H1 (cell line): ENCODE measurements at regions not wholly inside any gene's neighbourhood (a gene's known extent, or its start where the extent isn't known, plus 50 kb on each side); places are given as distances from the start of the nearest gene placed in this dataset.

Source experiments
- ATF3 ChIP-seq: IDR thresholded peaks from 2 replicates; pipeline ENCODE4 v1.6.1; 2011; ENCODE audit warnings: low read depth, mild to moderate bottlenecking, low read length; ENCODE audit not compliant: insufficient read depth
- CHD2 ChIP-seq: IDR thresholded peaks from 2 replicates; pipeline ENCODE4 v1.6.1; 2012; ENCODE audit warnings: low read length, improper control_type of control experiment
- CHD7 ChIP-seq: fragments of 300-600 bp; sonication (generic); IDR thresholded peaks from 2 replicates; pipeline ENCODE4 v1.7.1; 2012; ENCODE audit warnings: low read length, moderate library complexity, mild to moderate bottlenecking, inconsistent platforms; ENCODE audit not compliant: insufficient replicate concordance
- RBBP5 ChIP-seq: IDR thresholded peaks from 2 replicates; pipeline ENCODE4 v1.7.1; 2012; ENCODE audit warnings: low read depth, mild to moderate bottlenecking, inconsistent platforms, low read length, moderate library complexity, borderline replicate concordance
- SAP30 ChIP-seq: fragments of 300-600 bp; sonication (generic); IDR thresholded peaks from 2 replicates; pipeline ENCODE4 v1.7.1; 2012; ENCODE audit warnings: low read length, moderate library complexity, mild to moderate bottlenecking, inconsistent platforms; ENCODE audit not compliant: insufficient read depth, insufficient replicate concordance
- SIN3A ChIP-seq, 2 experiments: IDR thresholded peaks in 1 of 2; conservative IDR thresholded peaks in 1 of 2; 2 replicates each; pipeline ENCODE4 v1.6.1; 2011 to 2012; ENCODE audit warnings: low read length in 2 of 2, improper control_type of control experiment in 1 of 2, low read depth in 1 of 2, mild to moderate bottlenecking in 1 of 2
- TF ChIP-seq, protein P1 (sequence below), 3 experiments: IDR thresholded peaks; 1 replicate in 2 of 3; 2 replicates in 1 of 3; pipeline versions ENCODE4 v1.5.1 to v1.6.1; 2011; ENCODE audit warnings: low read length in 3 of 3, mild to moderate bottlenecking in 3 of 3, inconsistent platforms in 2 of 3, low read depth in 1 of 3, moderate library complexity in 1 of 3; ENCODE audit not compliant: insufficient read depth in 1 of 3; ENCODE audit errors: control extremely low read depth in 1 of 3

DNA sequence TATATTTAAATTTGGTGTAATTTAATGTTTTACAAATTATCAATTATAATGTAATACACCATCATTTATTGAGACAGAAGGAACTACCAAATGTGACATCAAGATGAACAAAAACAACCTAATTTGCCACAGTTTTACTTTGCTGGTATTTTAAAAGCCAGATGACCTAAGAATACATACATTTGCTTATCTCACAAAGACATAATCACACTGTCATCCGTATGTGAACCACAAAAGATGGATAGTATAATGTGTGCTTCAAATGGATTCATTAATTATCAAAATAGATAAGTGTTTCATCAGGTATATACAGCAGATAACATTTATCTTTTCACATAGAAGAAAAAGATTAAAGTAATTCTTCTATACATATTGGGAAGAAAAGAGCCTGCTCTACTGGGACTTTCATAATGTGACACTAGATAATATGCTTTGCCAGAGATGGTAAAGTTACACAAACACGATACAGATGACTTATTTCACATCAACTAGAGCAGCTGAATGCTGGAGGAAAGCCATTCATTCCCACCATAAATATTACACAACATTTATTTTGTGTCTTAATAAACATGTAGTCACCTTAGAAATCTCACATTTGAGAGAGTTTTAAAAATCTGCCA is 278.5 kb downstream of the ISL1 start (continued):
- TF ChIP-seq CHD7 (no peak), SAP30 (no peak), RBBP5 (no peak), ATF3 (no peak), SIN3A (conservative IDR thresholded peaks at IDR 0.05 in 1 of 2, IDR thresholded peaks at IDR 0.05 in 1 of 2; ENCODE audit: low read depth in 1 of 2, low read length in 2 of 2) (no peak), CHD2 (no peak)
- TF ChIP-seq, protein P1, sequence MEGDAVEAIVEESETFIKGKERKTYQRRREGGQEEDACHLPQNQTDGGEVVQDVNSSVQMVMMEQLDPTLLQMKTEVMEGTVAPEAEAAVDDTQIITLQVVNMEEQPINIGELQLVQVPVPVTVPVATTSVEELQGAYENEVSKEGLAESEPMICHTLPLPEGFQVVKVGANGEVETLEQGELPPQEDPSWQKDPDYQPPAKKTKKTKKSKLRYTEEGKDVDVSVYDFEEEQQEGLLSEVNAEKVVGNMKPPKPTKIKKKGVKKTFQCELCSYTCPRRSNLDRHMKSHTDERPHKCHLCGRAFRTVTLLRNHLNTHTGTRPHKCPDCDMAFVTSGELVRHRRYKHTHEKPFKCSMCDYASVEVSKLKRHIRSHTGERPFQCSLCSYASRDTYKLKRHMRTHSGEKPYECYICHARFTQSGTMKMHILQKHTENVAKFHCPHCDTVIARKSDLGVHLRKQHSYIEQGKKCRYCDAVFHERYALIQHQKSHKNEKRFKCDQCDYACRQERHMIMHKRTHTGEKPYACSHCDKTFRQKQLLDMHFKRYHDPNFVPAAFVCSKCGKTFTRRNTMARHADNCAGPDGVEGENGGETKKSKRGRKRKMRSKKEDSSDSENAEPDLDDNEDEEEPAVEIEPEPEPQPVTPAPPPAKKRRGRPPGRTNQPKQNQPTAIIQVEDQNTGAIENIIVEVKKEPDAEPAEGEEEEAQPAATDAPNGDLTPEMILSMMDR (IDR thresholded peaks at IDR 0.05; ENCODE audit: control extremely low read depth in 1 of 3, insufficient read depth in 1 of 3, low read depth in 1 of 3, low read length in 3 of 3) = no peak
